Esophagus squamous epithelium (tissue), 5 donors: ENCODE measurements at regions not wholly inside any gene's neighbourhood (a gene's known extent, or its start where the extent isn't known, plus 50 kb on each side); places are given as distances from the start of the nearest gene placed in this dataset.

ENCODE experiments used
- DNase-seq: peaks from one replicate; lab custom pipeline; 2025; lab: John Stamatoyannopoulos, UW
- H3K27ac ChIP-seq, 4 donors: fragments of 200-600 bp; sonication (generic); one replicate each; pipeline ENCODE4 v1.5.1; 2016 to 2019; ENCODE audit warnings: mild to moderate bottlenecking in 1 of 4
- H3K27me3 ChIP-seq, 4 donors: fragments of 200-600 bp; sonication (generic); 1 replicate in 3 of 4; 2 replicates in 1 of 4; pipeline versions ENCODE4 v1.5.1 to v1.6.0; 2017 to 2021; ENCODE audit warnings: antibody characterized with exemption in 1 of 4
- H3K36me3 ChIP-seq, 3 donors: fragments of 200-600 bp; sonication (generic); one replicate each; pipeline ENCODE4 v1.5.1; 2016 to 2019
- H3K4me1 ChIP-seq, 3 donors: fragments of 200-600 bp; sonication (generic); one replicate each; pipeline ENCODE4 v1.5.1; 2017 to 2019
- H3K4me3 ChIP-seq, 4 donors: fragments of 200-600 bp; sonication (generic); 1 replicate in 3 of 4; 2 replicates in 1 of 4; pipeline ENCODE4 v1.5.1; 2016 to 2019; ENCODE audit warnings: mild to moderate bottlenecking in 2 of 4, moderate library complexity in 1 of 4
- H3K9me3 ChIP-seq, 3 donors: fragments of 200-600 bp; sonication (generic); one replicate each; pipeline ENCODE4 v1.5.1; 2016 to 2019
- CTCF ChIP-seq, 6 experiments: fragments of 450-650 bp in 4 of 6; fragments of 200-600 bp in 2 of 6; sonication (generic) in 2 of 6; IDR thresholded peaks; one replicate each; pipeline ENCODE4 v1.5.1; 2016 to 2019; ENCODE audit warnings: antibody characterized with exemption in 6 of 6, mild to moderate bottlenecking in 4 of 6, moderate library complexity in 4 of 6
- POLR2A ChIP-seq, 4 donors: fragments of 450-650 bp; IDR thresholded peaks; one replicate each; pipeline ENCODE4 v1.6.1; 2017; ENCODE audit warnings: antibody characterized with exemption in 4 of 4, mild to moderate bottlenecking in 4 of 4, moderate library complexity in 3 of 4
- WGBS, 2 donors: methylation state at CpG; one replicate each; pipeline ENCODE4 v1.1.5; 2018; 5-methylcytosine and 5-hydroxymethylcytosine counted together
- intact Hi-C: fragments of 100-400 bp; cut with DNase I; formaldehyde crosslinking; loops from one replicate; pipeline ENCODE4 v1.15.0; 2022
- donor health status: DM: yes; HTN: yes; CAD: no.

DNA sequence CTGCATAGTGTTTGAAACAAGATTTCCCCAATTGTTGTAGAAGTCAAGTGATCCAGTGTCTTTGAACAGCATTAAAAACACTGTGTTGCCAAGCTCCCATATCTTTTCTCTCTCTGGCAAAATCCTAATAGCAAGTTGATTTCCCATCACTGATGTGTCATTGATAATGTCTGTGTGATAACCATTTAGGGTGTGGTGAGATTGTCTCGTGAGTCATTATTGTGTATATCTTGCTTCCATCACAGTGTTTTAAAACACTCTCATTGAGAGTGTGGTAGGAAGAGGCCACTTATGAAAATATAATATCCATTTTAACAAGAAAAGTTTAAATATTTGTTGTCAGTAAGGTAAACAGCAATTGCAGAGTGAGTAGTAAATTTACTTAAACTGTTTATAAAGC is 74.7 kb downstream of the PRORP start:
- H3K9me3 ChIP-seq, result no peaks in the 10 kb centered on the region
- H3K4me1 ChIP-seq, result peaks cover 0 to 13% (median 8%) of the 10 kb centered on the region in 3 donors
- no peak overlapping the region for H3K4me3 ChIP-seq
- no peak overlapping the region for H3K27ac ChIP-seq
- intact Hi-C loops, result no loop called here
- no peak for DNase-seq
- H3K36me3 ChIP-seq, result peaks cover 0 to 6% (median 0%) of the 10 kb centered on the region in 3 donors
- TF ChIP-seq CTCF (IDR thresholded peaks at IDR 0.05), result no peak
- no peak for TF ChIP-seq POLR2A (IDR thresholded peaks at IDR 0.05)
- no peaks in the 10 kb centered on the region for H3K27me3 ChIP-seq
- 23 to 45% methylated on average over 1 of the region's 1 CpG for WGBS, 2 donors

DNA sequence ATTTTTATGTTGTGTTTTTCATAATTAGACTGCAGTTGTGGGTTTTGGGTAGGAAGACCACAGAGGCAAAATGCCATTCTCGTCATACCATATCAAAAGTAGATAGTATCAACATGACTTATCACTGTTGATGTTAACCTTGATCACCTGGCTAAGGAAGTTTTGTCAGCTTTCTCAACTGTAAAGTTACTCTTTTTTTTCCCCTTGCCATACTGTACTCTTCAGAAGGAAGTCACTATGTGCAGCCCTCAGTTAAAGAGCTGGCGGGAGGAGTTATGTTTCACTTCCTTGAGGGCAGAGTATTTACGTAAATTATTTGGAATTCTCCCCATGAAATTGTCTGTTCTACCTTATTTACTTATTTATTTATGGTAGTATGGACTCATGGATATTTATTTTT is 78.7 kb downstream of the PRORP start:
- Histone ChIP-seq H3K9me3 (no peaks in the 10 kb centered on the region), H3K27ac (no peak overlapping the region), H3K4me3 (no peak overlapping the region), H3K27me3 (no peaks in the 10 kb centered on the region), H3K4me1 (peaks cover 0 to 12% (median 8%) of the 10 kb centered on the region in 3 donors), H3K36me3 (no peaks in the 10 kb centered on the region)
- WGBS, 2 donors, result 74 to 77% methylated on average over 3 of the region's 3 CpGs
- TF ChIP-seq CTCF (IDR thresholded peaks at IDR 0.05) (no peak), POLR2A (IDR thresholded peaks at IDR 0.05) (peak in 1 of 4 donors; percentile 15)
- no peak for DNase-seq
- intact Hi-C loops, result no loop called here

GRCh38 chr14:35202195-35202594 is 79.8 kb downstream of the PRORP start:
- H3K27me3 ChIP-seq, result no peaks in the 10 kb centered on the region
- intact Hi-C loops, result no loop called here
- no peaks in the 10 kb centered on the region for H3K36me3 ChIP-seq
- DNase-seq, result no peak
- 88 to 100% methylated on average over 1 to 3 of the region's 3 CpGs for WGBS, 2 donors
- H3K4me1 ChIP-seq, result peaks cover 0 to under 1% (median 0%) of the 10 kb centered on the region in 3 donors
- H3K27ac ChIP-seq, result no peak overlapping the region
- H3K9me3 ChIP-seq, result no peaks in the 10 kb centered on the region
- no peak for TF ChIP-seq POLR2A (IDR thresholded peaks at IDR 0.05)
- no peak for TF ChIP-seq CTCF (IDR thresholded peaks at IDR 0.05)
- H3K4me3 ChIP-seq, result no peak overlapping the region

DNA sequence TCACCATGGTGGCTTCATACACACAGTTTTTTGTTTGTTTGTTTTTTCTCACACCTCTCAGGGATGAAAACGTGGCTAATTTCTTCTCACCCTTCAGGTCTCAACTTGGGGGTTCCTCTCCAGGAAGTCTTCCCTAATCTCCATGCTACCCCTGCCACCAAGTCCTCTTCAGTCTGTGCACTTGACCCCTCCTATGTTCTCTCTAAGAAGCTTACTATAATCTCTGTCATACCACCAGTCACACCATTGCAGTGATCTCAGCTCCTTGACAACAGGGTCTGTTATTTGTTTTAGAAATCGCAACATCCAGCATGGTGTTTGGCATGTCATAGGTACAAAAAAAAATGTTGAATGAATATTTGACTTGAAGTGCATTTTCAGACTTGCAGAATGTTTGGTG is 83.4 kb downstream of the PRORP start:
- no peaks in the 10 kb centered on the region for H3K4me1 ChIP-seq
- no peak for DNase-seq
- no peaks in the 10 kb centered on the region for H3K27me3 ChIP-seq
- no peaks in the 10 kb centered on the region for H3K36me3 ChIP-seq
- no peak overlapping the region for H3K4me3 ChIP-seq
- H3K9me3 ChIP-seq, result no peaks in the 10 kb centered on the region
- intact Hi-C loops, result no loop called here
- 82 to 86% methylated on average over 2 of the region's 2 CpGs for WGBS, 2 donors
- TF ChIP-seq CTCF (IDR thresholded peaks at IDR 0.05), result no peak
- TF ChIP-seq POLR2A (IDR thresholded peaks at IDR 0.05), result no peak
- no peak overlapping the region for H3K27ac ChIP-seq

GRCh38 chr14:35211067-35211466 is 81.1 kb upstream of the PSMA6 start:
- Histone ChIP-seq H3K27me3 (no peaks in the 10 kb centered on the region), H3K4me1 (peaks cover 0 to 24% (median 16%) of the 10 kb centered on the region in 3 donors), H3K27ac (no peak overlapping the region), H3K9me3 (no peaks in the 10 kb centered on the region), H3K4me3 (no peak overlapping the region), H3K36me3 (no peaks in the 10 kb centered on the region)
- 79 to 93% methylated on average over 2 of the region's 2 CpGs for WGBS, 2 donors
- no peak for DNase-seq
- intact Hi-C loops, result no loop called here
- no peak for TF ChIP-seq POLR2A (IDR thresholded peaks at IDR 0.05)
- TF ChIP-seq CTCF (IDR thresholded peaks at IDR 0.05), result no peak
